ENCODE measurements at regions not wholly inside any gene's neighbourhood (a gene's known extent, or its start where the extent isn't known, plus 50 kb on each side); places are given as distances from the start of the nearest gene placed in this dataset.

DNA sequence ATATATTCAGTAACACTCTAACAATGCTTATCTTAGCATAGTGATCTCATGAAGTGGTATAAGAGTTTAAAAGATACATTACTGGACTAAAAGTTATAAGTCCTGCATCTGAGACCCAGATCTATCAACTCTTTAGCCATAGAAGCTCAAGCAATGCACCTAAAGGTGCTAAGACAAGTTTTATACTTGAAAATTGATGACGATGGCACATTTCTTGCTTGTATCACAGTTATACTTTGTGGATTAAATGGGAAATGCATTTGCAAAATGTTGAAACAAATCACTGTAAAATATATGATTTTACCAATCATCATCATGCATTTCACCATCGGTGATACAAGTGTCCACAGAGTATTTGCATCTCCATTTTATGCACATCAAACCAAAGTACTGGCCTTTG, 525.3 kb upstream of the ZNF385D start:
- TF ChIP-seq POLR2AphosphoS5 (IDR thresholded peaks at IDR 0.05; ENCODE audit: low read depth, low read length) (no peak), POLR2A (IDR thresholded peaks at IDR 0.05; ENCODE audit: low read depth, low read length) (no peak), PAX5 (IDR thresholded peaks at IDR 0.05; ENCODE audit: insufficient read depth, low read length, severe bottlenecking) (no peak), SPI1 (IDR thresholded peaks at IDR 0.05; ENCODE audit: low read depth, low read length) (no peak), POU2F2 (IDR thresholded peaks at IDR 0.05; ENCODE audit: low read depth, low read length) (no peak), TAF1 (IDR thresholded peaks at IDR 0.05; ENCODE audit: low read depth, low read length) (no peak)
- FAIRE-seq (no peak), DNase-seq (ENCODE audit: insufficient read length, low spot score) (no peak)

DNA sequence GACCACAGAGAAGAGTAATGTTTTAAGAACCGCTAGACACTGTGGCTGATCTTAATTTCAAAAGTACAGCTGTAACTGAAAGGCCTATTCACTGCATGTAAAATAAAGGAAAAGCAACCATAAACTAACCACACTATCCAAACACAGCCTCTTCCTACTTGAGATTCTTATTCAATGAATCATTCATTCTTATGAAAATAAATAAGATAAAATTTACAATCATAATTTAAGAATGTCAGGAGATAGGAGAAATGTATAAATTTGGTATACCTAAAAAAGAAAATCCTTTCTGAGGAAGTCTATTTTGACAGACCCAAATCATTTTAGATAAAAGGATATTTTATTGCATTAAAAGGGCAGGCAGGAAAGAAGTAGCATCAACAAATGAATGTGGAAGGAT, 533.5 kb upstream of the ZNF385D start:
- DNase-seq (ENCODE audit: insufficient read length, low spot score), result no peak
- TF ChIP-seq POLR2A (IDR thresholded peaks at IDR 0.05; ENCODE audit: low read depth, low read length) (no peak), TAF1 (IDR thresholded peaks at IDR 0.05; ENCODE audit: low read depth, low read length) (no peak), SPI1 (IDR thresholded peaks at IDR 0.05; ENCODE audit: low read depth, low read length) (no peak), PAX5 (IDR thresholded peaks at IDR 0.05; ENCODE audit: insufficient read depth, low read length, severe bottlenecking) (no peak), POU2F2 (IDR thresholded peaks at IDR 0.05; ENCODE audit: low read depth, low read length) (no peak), POLR2AphosphoS5 (IDR thresholded peaks at IDR 0.05; ENCODE audit: low read depth, low read length) (no peak)

DNA sequence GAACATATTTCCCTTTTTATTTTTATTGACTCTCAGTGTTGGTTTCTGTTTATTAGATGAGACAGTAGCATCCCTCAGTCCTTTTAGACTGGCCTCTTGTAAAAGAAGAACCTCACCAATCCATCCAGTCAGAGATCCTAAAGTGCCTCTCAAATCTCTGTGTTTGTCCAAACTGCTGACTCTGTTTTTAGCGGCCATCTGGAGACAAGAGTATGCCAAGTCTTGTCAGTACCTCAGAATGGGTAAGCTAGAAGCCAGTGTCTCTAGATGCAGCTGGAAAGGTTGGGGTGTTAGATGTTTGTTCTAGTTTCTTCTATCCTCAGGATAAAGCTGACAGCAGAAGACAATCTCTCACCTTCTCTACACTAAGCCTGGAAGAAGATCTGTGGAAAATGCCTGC, 537.7 kb upstream of the ZNF385D start:
- no peak for TF ChIP-seq POLR2AphosphoS5 (IDR thresholded peaks at IDR 0.05; ENCODE audit: low read depth, low read length)
- TF ChIP-seq SPI1 (IDR thresholded peaks at IDR 0.05; ENCODE audit: low read depth, low read length), result no peak
- no peak for TF ChIP-seq POLR2A (IDR thresholded peaks at IDR 0.05; ENCODE audit: low read depth, low read length)
- TF ChIP-seq PAX5 (IDR thresholded peaks at IDR 0.05; ENCODE audit: insufficient read depth, low read length, severe bottlenecking), result no peak
- TF ChIP-seq TAF1 (IDR thresholded peaks at IDR 0.05; ENCODE audit: low read depth, low read length), result no peak
- TF ChIP-seq POU2F2 (IDR thresholded peaks at IDR 0.05; ENCODE audit: low read depth, low read length), result no peak
- FAIRE-seq, result no peak
- no peak for DNase-seq (ENCODE audit: insufficient read length, low spot score)

More for the DNA sequence above, 533.5 kb upstream of the ZNF385D start:
- FAIRE-seq, result no peak

DNA sequence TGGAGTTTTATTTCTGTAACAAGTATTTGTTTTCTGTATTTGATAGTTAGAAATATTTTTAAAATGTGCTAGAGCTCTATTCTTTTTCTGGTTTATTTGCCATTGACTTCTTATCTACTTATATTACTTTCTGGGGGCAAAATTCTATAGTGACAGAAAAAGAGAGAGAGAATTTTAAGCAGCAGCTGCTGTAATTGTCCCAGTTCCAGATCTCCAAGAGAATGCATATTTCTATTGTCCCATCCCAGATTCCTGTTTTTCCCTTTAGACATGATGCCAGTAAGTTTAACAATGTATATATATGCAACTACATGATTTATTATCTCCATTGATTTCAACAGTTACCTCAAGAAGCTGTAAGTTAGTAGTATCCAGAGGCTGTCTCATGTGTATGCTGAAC, 541.7 kb upstream of the ZNF385D start:
- no peak for DNase-seq (ENCODE audit: insufficient read length, low spot score)
- TF ChIP-seq PAX5 (IDR thresholded peaks at IDR 0.05; ENCODE audit: insufficient read depth, low read length, severe bottlenecking) (no peak), POU2F2 (IDR thresholded peaks at IDR 0.05; ENCODE audit: low read depth, low read length) (no peak), POLR2A (IDR thresholded peaks at IDR 0.05; ENCODE audit: low read depth, low read length) (no peak), SPI1 (IDR thresholded peaks at IDR 0.05; ENCODE audit: low read depth, low read length) (no peak), TAF1 (IDR thresholded peaks at IDR 0.05; ENCODE audit: low read depth, low read length) (no peak), POLR2AphosphoS5 (IDR thresholded peaks at IDR 0.05; ENCODE audit: low read depth, low read length) (no peak)

DNA sequence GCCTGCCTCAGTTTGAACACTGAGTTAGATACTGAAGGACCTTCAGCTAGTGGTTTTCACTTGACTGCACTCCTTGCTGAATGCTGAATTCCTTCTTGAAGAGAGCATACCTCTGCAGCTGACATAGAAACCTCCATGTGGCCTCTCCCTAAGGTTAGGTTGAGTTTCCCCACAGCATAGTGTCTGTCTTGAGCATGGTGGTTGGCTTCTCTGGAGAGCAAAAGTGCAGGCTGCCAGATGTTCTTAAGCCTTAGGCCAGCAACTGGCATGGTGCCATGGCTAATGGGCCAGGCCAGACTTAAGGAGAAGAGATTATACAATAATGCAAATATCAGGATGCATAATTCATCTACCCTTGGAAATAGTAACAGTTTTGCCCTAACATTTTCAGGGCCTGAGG, 545.6 kb upstream of the ZNF385D start:
- no peak for TF ChIP-seq POLR2A (IDR thresholded peaks at IDR 0.05; ENCODE audit: low read depth, low read length)
- TF ChIP-seq POU2F2 (IDR thresholded peaks at IDR 0.05; ENCODE audit: low read depth, low read length), result no peak
- no peak for TF ChIP-seq SPI1 (IDR thresholded peaks at IDR 0.05; ENCODE audit: low read depth, low read length)
- TF ChIP-seq PAX5 (IDR thresholded peaks at IDR 0.05; ENCODE audit: insufficient read depth, low read length, severe bottlenecking), result no peak
- TF ChIP-seq TAF1 (IDR thresholded peaks at IDR 0.05; ENCODE audit: low read depth, low read length), result no peak
- TF ChIP-seq POLR2AphosphoS5 (IDR thresholded peaks at IDR 0.05; ENCODE audit: low read depth, low read length), result no peak
- DNase-seq (ENCODE audit: insufficient read length, low spot score), result no peak
- no peak for FAIRE-seq

More for the DNA sequence above, 541.7 kb upstream of the ZNF385D start:
- FAIRE-seq, result no peak

DNA sequence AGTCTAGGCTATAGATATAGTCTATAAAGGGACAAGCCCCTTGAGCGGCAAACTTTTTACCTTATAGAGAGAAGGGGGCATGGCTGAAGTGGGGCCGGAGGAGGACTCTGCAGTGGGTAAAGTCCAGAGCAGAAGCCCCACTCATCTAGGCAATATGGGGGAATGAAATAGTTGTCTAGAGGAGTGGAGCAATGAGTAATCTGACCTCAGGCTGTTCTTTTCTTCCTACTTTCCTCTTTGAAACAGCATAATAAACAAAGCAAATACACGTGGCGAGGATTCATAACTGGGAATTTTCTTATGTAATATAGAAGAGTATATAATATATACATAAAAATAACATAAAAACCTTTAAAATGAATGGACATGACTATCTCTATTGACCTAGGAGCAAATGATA, 546.4 kb upstream of the ZNF385D start:
- DNase-seq (ENCODE audit: insufficient read length, low spot score) (no peak), FAIRE-seq (no peak)
- TF ChIP-seq PAX5 (IDR thresholded peaks at IDR 0.05; ENCODE audit: insufficient read depth, low read length, severe bottlenecking), result no peak
- no peak for TF ChIP-seq SPI1 (IDR thresholded peaks at IDR 0.05; ENCODE audit: low read depth, low read length)
- TF ChIP-seq POLR2A (IDR thresholded peaks at IDR 0.05; ENCODE audit: low read depth, low read length), result no peak
- no peak for TF ChIP-seq POLR2AphosphoS5 (IDR thresholded peaks at IDR 0.05; ENCODE audit: low read depth, low read length)
- no peak for TF ChIP-seq TAF1 (IDR thresholded peaks at IDR 0.05; ENCODE audit: low read depth, low read length)
- no peak for TF ChIP-seq POU2F2 (IDR thresholded peaks at IDR 0.05; ENCODE audit: low read depth, low read length)

DNA sequence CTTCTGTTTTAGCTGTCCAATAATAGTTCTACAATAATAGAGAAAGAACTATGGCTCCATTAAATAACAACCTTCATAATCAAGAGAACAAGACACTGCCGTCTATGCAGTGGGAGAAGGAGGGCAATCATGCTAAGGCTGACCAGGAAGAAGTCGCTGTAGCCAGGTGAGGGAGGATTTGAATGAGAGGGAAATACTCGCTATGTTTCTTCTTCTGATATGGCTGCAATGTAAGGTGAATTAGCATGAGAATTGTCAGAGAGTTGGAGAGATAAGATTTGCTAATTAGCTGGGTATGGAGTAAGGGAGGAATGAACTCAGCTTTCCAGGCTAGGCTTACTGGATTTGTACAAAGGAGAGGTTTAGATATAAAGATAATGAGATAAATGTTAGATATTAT, 555.4 kb upstream of the ZNF385D start:
- DNase-seq (ENCODE audit: insufficient read length, low spot score) (no peak), FAIRE-seq (no peak)
- TF ChIP-seq PAX5 (IDR thresholded peaks at IDR 0.05; ENCODE audit: insufficient read depth, low read length, severe bottlenecking), result no peak
- TF ChIP-seq POU2F2 (IDR thresholded peaks at IDR 0.05; ENCODE audit: low read depth, low read length), result no peak

DNA sequence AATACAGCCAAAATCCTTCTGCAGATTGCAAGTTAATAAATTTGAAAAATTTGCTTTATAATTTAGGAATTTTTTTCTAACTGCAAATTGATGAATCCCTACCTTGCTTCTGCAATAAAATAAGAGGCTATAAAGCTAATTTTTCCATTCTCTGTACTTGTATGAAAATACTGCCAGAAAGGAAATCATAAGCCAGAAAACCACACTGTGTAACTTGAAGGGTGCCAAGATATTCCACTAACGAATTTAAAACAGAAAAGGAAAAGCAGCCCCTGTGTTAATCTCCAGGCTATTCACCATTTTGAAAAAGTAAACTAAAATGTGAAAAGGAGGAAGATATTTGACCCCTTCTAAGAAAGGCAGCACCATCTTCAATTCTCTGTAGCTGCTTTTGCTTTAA, 557.9 kb upstream of the ZNF385D start:
- DNase-seq (ENCODE audit: insufficient read length, low spot score), result no peak
- no peak for FAIRE-seq

DNA sequence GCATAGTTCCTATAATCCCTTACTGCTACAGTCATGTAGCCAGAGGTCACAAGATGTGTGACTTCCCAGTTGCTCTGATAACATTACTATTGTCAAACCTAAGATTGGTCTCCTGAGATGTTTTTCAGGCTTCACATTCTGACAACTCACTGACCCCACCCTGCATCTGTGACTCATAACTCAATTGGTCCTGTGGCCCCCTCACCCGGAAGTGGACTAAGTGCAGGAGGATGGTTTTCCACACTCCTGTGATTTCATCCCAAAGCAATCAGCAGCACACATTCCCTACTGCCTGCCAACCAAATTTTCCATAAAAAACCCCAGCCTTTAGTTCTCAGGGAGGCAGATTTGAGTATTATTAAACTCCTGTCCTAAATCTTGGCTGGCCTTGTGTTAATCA, 564.9 kb upstream of the ZNF385D start:
- FAIRE-seq (no peak), DNase-seq (ENCODE audit: insufficient read length, low spot score) (no peak)

More for the DNA sequence above, 557.9 kb upstream of the ZNF385D start:
- no peak for TF ChIP-seq POLR2AphosphoS5 (IDR thresholded peaks at IDR 0.05; ENCODE audit: low read depth, low read length)
- TF ChIP-seq SPI1 (IDR thresholded peaks at IDR 0.05; ENCODE audit: low read depth, low read length), result no peak
- no peak for TF ChIP-seq POLR2A (IDR thresholded peaks at IDR 0.05; ENCODE audit: low read depth, low read length)
- no peak for TF ChIP-seq PAX5 (IDR thresholded peaks at IDR 0.05; ENCODE audit: insufficient read depth, low read length, severe bottlenecking)
- TF ChIP-seq TAF1 (IDR thresholded peaks at IDR 0.05; ENCODE audit: low read depth, low read length), result no peak
- TF ChIP-seq POU2F2 (IDR thresholded peaks at IDR 0.05; ENCODE audit: low read depth, low read length), result no peak

DNA sequence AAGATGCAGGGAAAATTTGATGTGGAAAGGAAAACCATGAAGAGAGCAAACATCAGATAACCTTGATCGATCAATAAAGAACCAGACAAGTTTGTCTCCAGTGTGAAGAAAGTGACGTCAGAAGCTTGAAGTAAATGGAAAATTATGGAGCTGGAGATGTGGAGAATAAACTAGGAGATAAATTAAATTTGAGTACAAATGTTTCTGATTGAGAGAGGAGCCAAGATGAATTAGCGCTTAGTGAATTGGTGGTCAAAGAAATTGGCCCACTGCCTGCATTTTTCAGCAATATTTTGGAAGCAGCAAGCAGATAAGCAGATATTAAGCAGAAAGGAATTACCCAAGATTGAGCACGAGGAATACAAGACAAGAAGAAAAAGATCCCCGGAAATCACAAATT, 567.3 kb upstream of the ZNF385D start:
- TF ChIP-seq POLR2A (IDR thresholded peaks at IDR 0.05; ENCODE audit: low read depth, low read length) (no peak), POLR2AphosphoS5 (IDR thresholded peaks at IDR 0.05; ENCODE audit: low read depth, low read length) (no peak), TAF1 (IDR thresholded peaks at IDR 0.05; ENCODE audit: low read depth, low read length) (no peak), SPI1 (IDR thresholded peaks at IDR 0.05; ENCODE audit: low read depth, low read length) (no peak), POU2F2 (IDR thresholded peaks at IDR 0.05; ENCODE audit: low read depth, low read length) (no peak), PAX5 (IDR thresholded peaks at IDR 0.05; ENCODE audit: insufficient read depth, low read length, severe bottlenecking) (no peak)
- no peak for FAIRE-seq
- no peak for DNase-seq (ENCODE audit: insufficient read length, low spot score)

More for the DNA sequence above, 564.9 kb upstream of the ZNF385D start:
- TF ChIP-seq SPI1 (IDR thresholded peaks at IDR 0.05; ENCODE audit: low read depth, low read length), result no peak
- TF ChIP-seq POU2F2 (IDR thresholded peaks at IDR 0.05; ENCODE audit: low read depth, low read length), result no peak
- TF ChIP-seq PAX5 (IDR thresholded peaks at IDR 0.05; ENCODE audit: insufficient read depth, low read length, severe bottlenecking), result no peak
- TF ChIP-seq POLR2AphosphoS5 (IDR thresholded peaks at IDR 0.05; ENCODE audit: low read depth, low read length), result no peak
- TF ChIP-seq TAF1 (IDR thresholded peaks at IDR 0.05; ENCODE audit: low read depth, low read length), result no peak
- no peak for TF ChIP-seq POLR2A (IDR thresholded peaks at IDR 0.05; ENCODE audit: low read depth, low read length)

Data from GM12891 (cell line).